Kidney (tissue), 13 donors: ENCODE measurements at regions not wholly inside any gene's neighbourhood (a gene's known extent, or its start where the extent isn't known, plus 50 kb on each side); places are given as distances from the start of the nearest gene placed in this dataset.

Experiments
- DNase-seq, 5 donors: peaks; one replicate each; pipeline ENCODE4 v3.0.0-alpha.2; 2013 to 2020
- FAIRE-seq: peaks from 2 replicates; lab custom pipeline; 2012; peaks lifted over from hg19 to GRCh38; lab: Jason Lieb, UNC
- H3K27ac ChIP-seq, 2 donors: one replicate each; pipeline ENCODE4 v1.7.0; 2013; ENCODE audit warnings: low read depth in 2 of 2, low read length in 2 of 2, inconsistent platforms in 1 of 2
- H3K27me3 ChIP-seq: one replicate; pipeline ENCODE4 v1.7.1; 2013; ENCODE audit warnings: low read length, inconsistent platforms; ENCODE audit not compliant: control insufficient read depth, insufficient read depth
- H3K36me3 ChIP-seq, 3 donors: one replicate each; pipeline versions ENCODE4 v1.7.0 to v1.7.1; 2013; ENCODE audit warnings: low read length in 3 of 3, control low read depth in 1 of 3, inconsistent platforms in 1 of 3; ENCODE audit not compliant: insufficient read depth in 3 of 3, control insufficient read depth in 2 of 3
- H3K4me1 ChIP-seq, 3 donors: one replicate each; pipeline versions ENCODE4 v1.7.0 to v1.7.1; 2013; ENCODE audit warnings: low read length in 3 of 3, inconsistent platforms in 1 of 3, low read depth in 1 of 3; ENCODE audit not compliant: control insufficient read depth in 2 of 3, insufficient read depth in 2 of 3
- H3K4me3 ChIP-seq, 3 donors: one replicate each; pipeline versions ENCODE4 v1.7.0 to v1.8.1; 2013; ENCODE audit warnings: low read length in 3 of 3, control low read depth in 1 of 3, inconsistent platforms in 1 of 3
- H3K9ac ChIP-seq, 3 donors: one replicate each; pipeline versions ENCODE4 v1.7.0 to v1.7.1; 2013; ENCODE audit warnings: low read length in 3 of 3, control low read depth in 1 of 3, inconsistent platforms in 1 of 3
- H3K9me3 ChIP-seq, 3 donors: one replicate each; pipeline versions ENCODE4 v1.7.0 to v1.7.1; 2013; ENCODE audit warnings: low read length in 3 of 3, control low read depth in 1 of 3, inconsistent platforms in 1 of 3; ENCODE audit not compliant: control insufficient read depth in 2 of 3, insufficient read depth in 1 of 3
- intact Hi-C: fragments of 100-400 bp; cut with DNase I; formaldehyde crosslinking; loops from one replicate; pipeline ENCODE4 v1.11.1; 2022
- TF ChIP-seq, protein P1 (sequence below): IDR thresholded peaks from 3 replicates; pipeline ENCODE4 v1.5.1; 2012; ENCODE audit warnings: mild to moderate bottlenecking, moderate library complexity, borderline replicate concordance; ENCODE audit not compliant: insufficient read depth; ENCODE audit errors: extremely low read depth
- donor health status: control.
- donor health status: control.
- donor health status: control.
- donor health status: control.
- donor health status: control.
- donor health status: DM: yes; HTN: yes; CAD: no.
- donor health status: Normal renal cell carcinoma (clear cell type).

DNA sequence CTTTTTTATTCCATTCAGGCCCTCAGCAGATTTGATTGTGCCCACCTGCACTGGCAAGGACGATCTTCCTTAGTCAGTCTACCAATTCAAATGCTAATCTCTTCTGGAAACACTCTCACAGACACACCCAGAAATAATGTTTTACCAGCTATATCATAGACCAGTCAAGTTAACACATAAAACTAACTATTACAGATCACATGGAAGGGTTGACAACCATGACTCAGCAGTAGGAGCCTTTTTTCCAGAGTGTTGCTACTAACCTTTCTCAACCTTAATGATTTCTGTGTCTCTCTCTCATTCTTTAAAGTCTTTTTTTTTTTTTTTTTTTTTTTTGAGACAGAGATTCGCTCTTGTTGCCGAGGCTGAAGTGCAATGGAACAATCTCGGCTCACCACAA lies 68.7 kb upstream of the KCNK12 start:
- no peak overlapping the region for H3K9ac ChIP-seq
- H3K27ac ChIP-seq = no peak overlapping the region
- FAIRE-seq = no peak
- H3K36me3 ChIP-seq = no peaks in the 10 kb centered on the region
- H3K4me3 ChIP-seq = no peak overlapping the region
- no peaks in the 10 kb centered on the region for H3K27me3 ChIP-seq
- TF ChIP-seq, protein P1, sequence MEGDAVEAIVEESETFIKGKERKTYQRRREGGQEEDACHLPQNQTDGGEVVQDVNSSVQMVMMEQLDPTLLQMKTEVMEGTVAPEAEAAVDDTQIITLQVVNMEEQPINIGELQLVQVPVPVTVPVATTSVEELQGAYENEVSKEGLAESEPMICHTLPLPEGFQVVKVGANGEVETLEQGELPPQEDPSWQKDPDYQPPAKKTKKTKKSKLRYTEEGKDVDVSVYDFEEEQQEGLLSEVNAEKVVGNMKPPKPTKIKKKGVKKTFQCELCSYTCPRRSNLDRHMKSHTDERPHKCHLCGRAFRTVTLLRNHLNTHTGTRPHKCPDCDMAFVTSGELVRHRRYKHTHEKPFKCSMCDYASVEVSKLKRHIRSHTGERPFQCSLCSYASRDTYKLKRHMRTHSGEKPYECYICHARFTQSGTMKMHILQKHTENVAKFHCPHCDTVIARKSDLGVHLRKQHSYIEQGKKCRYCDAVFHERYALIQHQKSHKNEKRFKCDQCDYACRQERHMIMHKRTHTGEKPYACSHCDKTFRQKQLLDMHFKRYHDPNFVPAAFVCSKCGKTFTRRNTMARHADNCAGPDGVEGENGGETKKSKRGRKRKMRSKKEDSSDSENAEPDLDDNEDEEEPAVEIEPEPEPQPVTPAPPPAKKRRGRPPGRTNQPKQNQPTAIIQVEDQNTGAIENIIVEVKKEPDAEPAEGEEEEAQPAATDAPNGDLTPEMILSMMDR = no peak
- H3K4me1 ChIP-seq = no peaks in the 10 kb centered on the region
- no peak for DNase-seq
- H3K9me3 ChIP-seq = peaks cover 0 to 3% (median 0%) of the 10 kb centered on the region in 3 donors
- intact Hi-C loops = no loop called here

DNA sequence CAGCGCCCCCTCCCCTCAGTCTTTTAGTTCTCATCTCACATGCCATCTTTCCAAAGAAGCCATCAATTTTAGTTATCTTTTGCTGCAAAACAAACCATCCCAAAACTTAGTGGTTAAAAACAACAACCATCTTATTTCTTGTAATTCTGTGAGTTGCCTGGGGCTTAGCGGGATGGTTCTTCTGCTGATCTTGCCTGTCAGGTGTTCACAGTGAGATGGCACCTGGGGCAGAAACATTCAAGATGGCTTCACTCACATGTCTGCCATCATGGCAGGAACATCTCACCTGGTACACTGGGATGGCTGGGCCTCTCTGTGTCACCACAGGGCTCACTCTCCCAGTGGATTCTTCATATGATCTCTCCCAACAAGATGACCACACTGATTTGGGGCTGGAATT lies 67.6 kb upstream of the KCNK12 start:
- no peak for FAIRE-seq
- no peak for DNase-seq
- TF ChIP-seq, protein P1 = no peak
- Histone ChIP-seq H3K27me3 (no peaks in the 10 kb centered on the region), H3K9me3 (peaks cover 0 to 3% (median 0%) of the 10 kb centered on the region in 3 donors), H3K4me3 (no peak overlapping the region), H3K9ac (no peak overlapping the region), H3K36me3 (no peaks in the 10 kb centered on the region), H3K4me1 (no peaks in the 10 kb centered on the region), H3K27ac (no peak overlapping the region)
- intact Hi-C loops = no loop called here

DNA sequence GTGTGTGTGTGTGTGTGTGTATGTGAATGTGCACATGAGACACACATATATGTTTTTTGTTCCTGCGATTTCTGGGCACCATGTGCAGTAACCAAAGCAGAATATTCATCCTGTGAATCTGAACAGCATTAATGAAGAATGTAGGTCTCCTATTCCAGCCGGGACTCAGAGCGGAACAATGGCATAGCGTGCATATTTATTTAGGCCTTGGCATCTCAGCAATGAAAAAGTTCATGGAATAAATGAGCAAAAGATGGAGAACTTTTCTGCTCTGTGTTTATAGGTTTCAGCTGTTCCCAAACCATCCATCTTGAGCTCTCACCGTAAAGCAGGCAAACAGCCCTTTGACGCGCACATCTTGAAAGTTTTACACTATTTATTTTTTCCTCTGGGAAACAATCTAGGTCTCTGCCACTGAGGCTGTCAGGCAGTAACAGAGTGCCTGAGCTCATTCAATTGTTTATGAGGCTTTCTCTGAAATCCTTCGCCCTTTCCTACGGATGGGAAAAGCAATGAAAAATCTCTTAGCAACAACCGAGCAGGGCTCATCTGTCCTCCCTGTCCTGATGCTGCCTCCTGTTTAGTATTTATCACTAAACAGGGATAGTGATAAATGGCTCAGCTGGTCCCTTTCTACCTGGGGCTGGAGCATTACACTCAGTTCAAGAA lies 65.9 kb upstream of the KCNK12 start:
- peak in 2 of 5 donors; percentile 23 to 30 for DNase-seq
- Histone ChIP-seq H3K4me1 (no peaks in the 10 kb centered on the region), H3K9ac (no peak overlapping the region), H3K9me3 (peaks cover 0 to 3% (median 0%) of the 10 kb centered on the region in 3 donors), H3K36me3 (no peaks in the 10 kb centered on the region), H3K27ac (no peak overlapping the region), H3K27me3 (no peaks in the 10 kb centered on the region), H3K4me3 (no peak overlapping the region)
- FAIRE-seq = no peak
- TF ChIP-seq, protein P1 = no peak
- intact Hi-C loops = no loop called here

DNA sequence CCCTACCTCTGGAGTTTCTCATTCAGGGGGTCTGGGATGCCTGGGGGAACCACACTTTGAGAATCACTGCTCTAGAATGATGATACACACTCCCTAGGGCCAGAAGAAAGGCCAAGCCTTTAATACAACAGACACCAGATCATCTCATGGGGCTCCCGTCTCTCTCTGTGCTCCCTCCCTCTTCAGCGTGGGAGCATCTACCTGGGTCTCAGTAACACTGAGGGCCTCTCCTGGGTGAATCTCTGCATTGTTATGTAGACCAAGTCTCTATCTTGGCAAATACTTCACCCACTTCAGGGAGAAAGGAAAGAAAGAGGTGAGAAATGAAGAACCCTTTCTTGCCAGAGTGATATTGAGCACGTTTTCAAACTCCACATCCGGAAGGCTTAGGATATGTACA lies 65.4 kb upstream of the KCNK12 start:
- TF ChIP-seq, protein P1 = no peak
- no peak for FAIRE-seq
- H3K27me3 ChIP-seq = no peaks in the 10 kb centered on the region
- peaks cover 0 to 3% (median 0%) of the 10 kb centered on the region in 3 donors for H3K9me3 ChIP-seq
- H3K27ac ChIP-seq = no peak overlapping the region
- DNase-seq = no peak
- intact Hi-C loops = no loop called here
- no peak overlapping the region for H3K4me3 ChIP-seq
- no peak overlapping the region for H3K9ac ChIP-seq
- H3K4me1 ChIP-seq = no peaks in the 10 kb centered on the region
- H3K36me3 ChIP-seq = no peaks in the 10 kb centered on the region
